Small intestine (tissue), 7 donors: ENCODE measurements at regions not wholly inside any gene's neighbourhood (a gene's known extent, or its start where the extent isn't known, plus 50 kb on each side); places are given as distances from the start of the nearest gene placed in this dataset.

ENCODE experiments used
- DNase-seq, 2 donors: peaks; one replicate each; pipeline versions ENCODE4 v3.0.0 to v3.0.0-alpha.2; 2013
- FAIRE-seq: peaks from 2 replicates; lab custom pipeline; 2012; peaks lifted over from hg19 to GRCh38; lab: Jason Lieb, UNC
- H3K27ac ChIP-seq, 3 donors: one replicate each; pipeline ENCODE4 v1.5.1; 2013; ENCODE audit warnings: low read length in 2 of 3, mild to moderate bottlenecking in 2 of 3, control low read depth in 1 of 3, inconsistent platforms in 1 of 3, low read depth in 1 of 3, moderate library complexity in 1 of 3
- H3K27me3 ChIP-seq, 3 donors: one replicate each; pipeline ENCODE4 v1.6.1; 2013; ENCODE audit warnings: low read length in 3 of 3, inconsistent platforms in 1 of 3; ENCODE audit not compliant: control insufficient read depth in 3 of 3, insufficient read depth in 3 of 3
- H3K36me3 ChIP-seq, 3 donors: one replicate each; pipeline ENCODE4 v1.6.1; 2013; ENCODE audit warnings: low read length in 3 of 3, inconsistent platforms in 1 of 3, low read depth in 1 of 3, mild to moderate bottlenecking in 1 of 3, moderate library complexity in 1 of 3; ENCODE audit not compliant: control insufficient read depth in 3 of 3, insufficient read depth in 2 of 3
- H3K4me1 ChIP-seq, 3 donors: one replicate each; pipeline ENCODE4 v1.6.1; 2013; ENCODE audit warnings: low read length in 2 of 3, inconsistent platforms in 1 of 3, low read depth in 1 of 3, mild to moderate bottlenecking in 1 of 3, moderate library complexity in 1 of 3; ENCODE audit not compliant: control insufficient read depth in 3 of 3, insufficient read depth in 2 of 3
- H3K4me3 ChIP-seq, 3 donors: one replicate each; pipeline ENCODE4 v1.5.1; 2013; ENCODE audit warnings: low read length in 3 of 3, control low read depth in 1 of 3, inconsistent platforms in 1 of 3, low read depth in 1 of 3, mild to moderate bottlenecking in 1 of 3, moderate library complexity in 1 of 3
- H3K9me3 ChIP-seq, 2 donors: one replicate each; pipeline ENCODE4 v1.6.1; 2013; ENCODE audit warnings: low read depth in 1 of 2, low read length in 1 of 2; ENCODE audit not compliant: control insufficient read depth in 2 of 2, insufficient read depth in 1 of 2
- WGBS, 3 donors: extraction: QIAGEN DNeasy Blood & Tissue Kit; methylation state at CpG; one replicate each; pipeline ENCODE4 v1.1.7; 2013; 5-methylcytosine and 5-hydroxymethylcytosine counted together
- donor health status: healthy with polysubstance abuse.
- donor health status: control.
- donor health status: control.
- donor health status: Bipolar disorder and iron deficiency.
- donor health status: healthy.

DNA sequence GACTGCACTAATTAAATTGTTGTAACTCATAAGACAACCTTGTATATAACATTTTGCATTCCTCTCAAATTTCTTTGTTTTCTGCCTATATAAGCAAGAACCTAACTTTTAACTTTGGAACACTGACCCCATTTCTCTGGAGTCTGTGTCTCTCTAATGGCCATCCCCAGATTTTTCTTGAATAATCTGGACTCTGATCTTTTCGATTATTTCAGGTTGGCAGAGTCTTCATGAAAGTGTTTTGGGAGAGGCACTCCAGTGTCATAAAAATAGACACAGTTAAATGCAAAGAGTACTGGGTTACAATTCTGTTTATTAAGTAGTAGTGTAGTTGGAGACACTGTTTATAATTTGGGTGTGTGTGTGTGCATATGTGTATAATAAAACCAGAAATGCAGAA, 1467.7 kb upstream of the CELF4 start:
- no peak overlapping the region for H3K27ac ChIP-seq
- WGBS, 3 donors: 53 to 77% (median 65%) methylated on average over 1 of the region's 1 CpG
- H3K27me3 ChIP-seq: no peaks in the 10 kb centered on the region
- H3K9me3 ChIP-seq: no peaks in the 10 kb centered on the region
- no peak overlapping the region for H3K4me3 ChIP-seq
- H3K4me1 ChIP-seq: no peaks in the 10 kb centered on the region
- no peak for FAIRE-seq
- H3K36me3 ChIP-seq: no peaks in the 10 kb centered on the region
- DNase-seq: no peak

DNA sequence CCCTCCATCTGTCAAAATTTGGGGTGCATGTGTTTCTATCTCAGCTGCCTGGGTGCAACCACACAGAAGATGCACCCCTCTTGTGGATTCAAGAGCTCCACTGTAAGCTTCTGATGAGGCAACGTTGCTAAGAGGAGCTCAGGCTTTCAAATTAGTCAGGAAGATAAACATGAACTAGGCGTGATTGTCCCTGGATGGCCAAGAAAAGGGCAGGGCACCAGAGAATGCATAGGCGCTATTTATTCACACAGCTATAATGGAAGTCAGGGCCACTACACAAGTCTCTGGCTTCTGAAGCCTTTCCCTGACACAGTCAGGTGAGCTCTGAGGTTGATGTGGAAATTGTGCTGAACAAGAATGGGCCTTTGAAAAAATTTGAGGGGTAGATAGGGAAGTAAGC, 1466.0 kb upstream of the CELF4 start:
- no peaks in the 10 kb centered on the region for H3K9me3 ChIP-seq
- no peak overlapping the region for H3K27ac ChIP-seq
- DNase-seq (no peak), FAIRE-seq (no peak)
- H3K36me3 ChIP-seq: no peaks in the 10 kb centered on the region
- no peak overlapping the region for H3K4me3 ChIP-seq
- WGBS, 3 donors: 45 to 70% (median 55%) methylated on average over 3 of the region's 3 CpGs
- H3K4me1 ChIP-seq: no peaks in the 10 kb centered on the region
- H3K27me3 ChIP-seq: no peaks in the 10 kb centered on the region

DNA sequence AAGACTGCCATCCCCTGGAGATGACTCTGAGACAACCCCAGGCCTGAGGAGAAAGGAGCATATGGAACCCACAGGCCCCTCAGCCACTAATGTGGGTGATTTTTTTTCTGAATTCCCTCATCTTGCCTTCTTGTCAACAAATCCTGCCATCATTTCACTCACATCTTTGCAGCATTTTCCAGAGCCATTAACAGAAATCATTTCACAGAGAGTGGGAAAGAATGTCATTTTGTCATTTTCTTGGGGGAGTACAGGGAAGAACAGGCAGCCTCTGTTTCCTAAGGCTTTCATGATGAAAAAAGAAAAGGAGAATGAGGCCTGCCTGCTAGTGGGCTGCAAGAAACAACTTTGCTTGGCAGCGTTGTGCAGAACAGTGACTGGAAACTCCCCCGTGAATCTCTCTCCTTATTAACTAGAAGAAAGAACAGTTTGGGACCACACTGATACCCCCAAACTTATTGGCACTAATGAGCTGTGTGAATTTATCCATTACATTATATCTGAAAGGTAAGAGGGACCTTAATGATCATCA, 1464.6 kb upstream of the CELF4 start:
- WGBS, 3 donors: 84 to 85% (median 85%) methylated on average over 2 of the region's 2 CpGs
- DNase-seq: no peak
- no peaks in the 10 kb centered on the region for H3K36me3 ChIP-seq

DNA sequence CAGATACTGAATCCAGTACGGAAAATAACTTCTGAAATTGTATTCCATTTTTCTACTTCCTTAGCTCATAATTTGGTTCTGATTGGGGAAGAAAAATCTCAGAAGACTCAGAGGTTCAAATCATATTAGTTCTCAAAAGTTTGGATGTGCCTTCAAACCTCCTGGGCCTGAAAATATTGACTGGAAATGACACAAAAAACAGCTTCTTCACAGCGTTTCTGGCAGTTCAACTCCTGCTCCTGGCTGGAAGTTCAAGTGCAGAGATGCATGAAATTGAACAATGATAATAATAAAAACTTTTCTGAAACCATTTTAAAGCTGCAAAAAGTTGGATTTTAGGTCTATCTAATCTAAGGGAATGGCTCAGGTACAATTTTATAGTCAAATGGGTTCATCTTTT, 1459.9 kb upstream of the CELF4 start:
- no peak overlapping the region for H3K4me3 ChIP-seq
- no peak for DNase-seq
- H3K36me3 ChIP-seq: no peaks in the 10 kb centered on the region
- H3K27ac ChIP-seq: no peak overlapping the region
- no peaks in the 10 kb centered on the region for H3K4me1 ChIP-seq
- WGBS, 3 donors: 47 to 84% (median 78%) methylated on average over 2 of the region's 2 CpGs
- no peak for FAIRE-seq
- H3K27me3 ChIP-seq: no peaks in the 10 kb centered on the region
- no peaks in the 10 kb centered on the region for H3K9me3 ChIP-seq

More for the DNA sequence above, 1464.6 kb upstream of the CELF4 start:
- Histone ChIP-seq H3K27ac (no peak overlapping the region), H3K4me1 (no peaks in the 10 kb centered on the region), H3K9me3 (no peaks in the 10 kb centered on the region), H3K27me3 (no peaks in the 10 kb centered on the region), H3K4me3 (no peak overlapping the region)
- FAIRE-seq: no peak

DNA sequence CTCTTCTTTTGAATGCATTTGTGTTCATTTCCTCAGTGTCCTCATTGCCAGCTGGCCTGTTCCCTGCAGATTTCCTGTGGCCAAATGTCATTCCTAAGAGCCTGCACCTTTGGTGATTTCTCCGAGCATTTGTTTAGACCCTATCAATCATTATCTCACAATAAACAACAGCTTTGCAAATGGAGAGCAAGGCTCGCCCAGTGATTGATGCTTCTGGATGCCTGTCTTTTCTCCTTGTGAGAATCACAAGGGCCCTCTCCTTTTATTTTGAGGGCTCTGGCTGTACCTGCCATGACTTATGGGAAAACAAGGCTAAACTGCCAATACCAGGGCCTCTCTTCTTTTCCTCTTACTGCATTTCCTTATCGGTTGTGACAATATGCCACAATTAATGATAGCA, 1454.4 kb upstream of the CELF4 start:
- Histone ChIP-seq H3K4me3 (no peak overlapping the region), H3K36me3 (no peaks in the 10 kb centered on the region), H3K27ac (no peak overlapping the region), H3K9me3 (peaks cover 0 to 3% of the 10 kb centered on the region in 2 donors), H3K27me3 (no peaks in the 10 kb centered on the region), H3K4me1 (no peaks in the 10 kb centered on the region)
- WGBS, 3 donors: 43 to 62% (median 58%) methylated on average over 3 of the region's 3 CpGs
- FAIRE-seq (no peak), DNase-seq (no peak)

DNA sequence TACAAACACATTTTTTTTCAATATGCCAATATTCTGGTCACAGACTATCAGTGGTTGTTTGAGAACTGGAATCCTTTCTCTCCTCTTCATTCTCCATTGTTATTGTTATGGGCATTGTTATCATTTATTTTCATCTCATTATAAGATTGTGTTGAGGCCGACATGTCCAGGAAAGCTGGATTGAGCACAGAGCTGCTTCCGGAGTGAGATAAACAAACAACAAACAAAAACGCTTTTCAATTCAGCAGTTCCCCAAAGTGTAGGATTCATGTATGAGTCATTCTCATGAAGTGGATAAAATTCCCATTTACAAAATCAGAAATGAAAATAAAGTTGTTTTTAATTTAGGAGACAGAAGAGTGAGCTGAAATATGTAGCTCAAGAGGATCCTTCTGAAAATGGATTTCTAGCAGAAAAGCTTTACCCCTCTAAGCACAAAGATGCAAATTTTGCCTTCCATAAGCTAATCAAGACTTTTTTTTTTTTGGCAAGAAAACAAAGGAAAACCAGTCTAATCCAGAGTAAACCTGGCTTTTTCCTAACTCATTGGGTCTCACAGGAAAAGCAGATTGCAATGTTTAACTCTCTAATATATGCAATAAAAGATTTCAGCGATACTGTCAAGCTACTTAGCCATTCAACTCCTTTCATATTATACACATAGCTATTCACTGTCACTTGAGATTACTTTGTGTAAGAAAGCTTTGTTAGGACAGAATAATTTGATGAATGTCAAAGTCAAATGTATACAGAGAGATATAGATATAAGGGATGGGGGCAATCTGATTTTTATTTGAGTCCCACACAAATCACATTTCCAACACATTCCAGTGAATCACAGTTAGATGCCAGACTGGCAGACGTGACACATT, 1441.7 kb upstream of the CELF4 start:
- FAIRE-seq (no peak), DNase-seq (no peak)
- Histone ChIP-seq H3K27ac (no peak overlapping the region), H3K36me3 (no peaks in the 10 kb centered on the region), H3K9me3 (peaks cover 0 to 6% of the 10 kb centered on the region in 2 donors), H3K4me1 (no peaks in the 10 kb centered on the region), H3K27me3 (no peaks in the 10 kb centered on the region), H3K4me3 (no peak overlapping the region)
- 74 to 79% (median 74%) methylated on average over 5 of the region's 5 CpGs for WGBS, 3 donors

DNA sequence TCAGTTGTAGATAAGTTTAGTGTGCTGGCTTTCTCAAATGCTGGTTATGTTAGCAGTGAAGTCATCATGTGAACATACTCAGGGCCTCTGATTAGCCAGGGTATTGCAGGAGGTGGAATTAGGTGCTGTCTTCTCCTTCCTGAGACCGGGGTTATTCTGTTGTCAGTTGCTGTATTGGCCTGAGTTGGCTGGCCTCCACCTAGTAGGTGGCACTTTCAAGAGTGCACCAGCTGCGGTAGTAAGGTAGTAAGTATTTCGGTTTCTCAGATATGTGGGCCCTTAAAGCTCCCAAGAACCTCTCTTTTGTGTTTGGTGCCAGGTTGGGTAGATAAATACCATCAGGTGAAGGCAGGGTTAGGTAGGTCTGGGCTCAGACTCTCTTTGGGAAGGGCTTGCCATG, 1430.5 kb upstream of the CELF4 start:
- Histone ChIP-seq H3K27me3 (no peaks in the 10 kb centered on the region), H3K9me3 (no peaks in the 10 kb centered on the region), H3K4me1 (no peaks in the 10 kb centered on the region), H3K36me3 (no peaks in the 10 kb centered on the region), H3K4me3 (no peak overlapping the region), H3K27ac (no peak overlapping the region)
- 64 to 82% (median 76%) methylated on average over 3 of the region's 3 CpGs for WGBS, 3 donors
- DNase-seq (no peak), FAIRE-seq (no peak)

DNA sequence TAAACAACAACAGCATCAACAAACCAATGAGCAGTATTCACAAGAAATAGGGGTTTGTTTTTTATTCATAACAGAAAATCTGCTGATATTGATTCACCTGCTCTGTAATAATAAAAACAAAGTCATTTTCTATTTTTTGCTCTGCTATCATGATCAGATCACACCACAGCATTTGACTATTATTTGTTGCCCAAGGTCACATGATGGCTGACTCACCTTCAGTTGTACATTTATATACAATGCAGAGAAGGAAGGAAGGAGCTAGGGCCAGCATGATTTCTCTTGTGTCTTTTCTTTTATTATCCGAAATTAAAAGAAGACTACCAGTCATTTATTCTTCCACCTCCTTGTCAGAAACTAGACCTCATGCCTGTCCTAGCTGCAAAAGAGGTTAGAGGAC, 1427.7 kb upstream of the CELF4 start:
- WGBS, 3 donors: 69 to 82% (median 70%) methylated on average over 1 of the region's 1 CpG
- H3K4me1 ChIP-seq: no peaks in the 10 kb centered on the region
- no peaks in the 10 kb centered on the region for H3K27me3 ChIP-seq
- FAIRE-seq: no peak
- H3K36me3 ChIP-seq: no peaks in the 10 kb centered on the region
- H3K9me3 ChIP-seq: no peaks in the 10 kb centered on the region
- H3K4me3 ChIP-seq: no peak overlapping the region
- DNase-seq: no peak
- H3K27ac ChIP-seq: no peak overlapping the region
